Vagina (tissue), 2 donors: ENCODE measurements at regions not wholly inside any gene's neighbourhood (a gene's known extent, or its start where the extent isn't known, plus 50 kb on each side); places are given as distances from the start of the nearest gene placed in this dataset.

ENCODE experiments used
- DNase-seq, 2 donors: peaks; one replicate each; pipeline ENCODE4 v3.0.0-alpha.2; 2017; ENCODE audit errors: extremely low spot score in 2 of 2
- H3K27ac ChIP-seq: fragments of 200-600 bp; sonication (generic); one replicate; pipeline ENCODE4 v1.5.1; 2019
- H3K27me3 ChIP-seq: fragments of 200-600 bp; sonication (generic); one replicate; pipeline ENCODE4 v1.5.1; 2019
- H3K36me3 ChIP-seq, 2 donors: fragments of 200-600 bp; sonication (generic); one replicate each; pipeline ENCODE4 v1.5.1; 2017 to 2019
- H3K4me1 ChIP-seq: fragments of 200-600 bp; sonication (generic); one replicate; pipeline ENCODE4 v1.5.1; 2019
- H3K4me3 ChIP-seq, 2 donors: fragments of 200-600 bp; sonication (generic); 1 replicate in 1 of 2; 2 replicates in 1 of 2; pipeline ENCODE4 v1.5.1; 2016 to 2019
- H3K9me3 ChIP-seq: fragments of 200-600 bp; sonication (generic); one replicate; pipeline ENCODE4 v1.5.1; 2019
- POLR2A ChIP-seq, 2 donors: fragments of 450-650 bp; IDR thresholded peaks; one replicate each; pipeline ENCODE4 v1.6.1; 2017; ENCODE audit warnings: antibody characterized with exemption in 2 of 2, mild to moderate bottlenecking in 2 of 2, moderate library complexity in 2 of 2
- POLR2AphosphoS5 ChIP-seq, 2 donors: sonication (generic); formaldehyde crosslinking; IDR thresholded peaks; one replicate each; pipeline ENCODE4 v1.9.0; 2017; ENCODE audit warnings: antibody characterized with exemption in 2 of 2, mild to moderate bottlenecking in 2 of 2, low read depth in 1 of 2; ENCODE audit not compliant: insufficient read depth in 1 of 2
- intact Hi-C: fragments of 100-400 bp; cut with DNase I; formaldehyde crosslinking; loops from one replicate; pipeline ENCODE4 v1.15.1; 2023
- TF ChIP-seq, protein P1 (sequence below), 3 experiments: fragments of 450-650 bp in 2 of 3; fragments of 200-600 bp in 1 of 3; sonication (generic) in 1 of 3; IDR thresholded peaks; one replicate each; pipeline ENCODE4 v1.5.1; 2017 to 2019; ENCODE audit warnings: antibody characterized with exemption in 3 of 3, mild to moderate bottlenecking in 2 of 3, moderate library complexity in 2 of 3

DNA sequence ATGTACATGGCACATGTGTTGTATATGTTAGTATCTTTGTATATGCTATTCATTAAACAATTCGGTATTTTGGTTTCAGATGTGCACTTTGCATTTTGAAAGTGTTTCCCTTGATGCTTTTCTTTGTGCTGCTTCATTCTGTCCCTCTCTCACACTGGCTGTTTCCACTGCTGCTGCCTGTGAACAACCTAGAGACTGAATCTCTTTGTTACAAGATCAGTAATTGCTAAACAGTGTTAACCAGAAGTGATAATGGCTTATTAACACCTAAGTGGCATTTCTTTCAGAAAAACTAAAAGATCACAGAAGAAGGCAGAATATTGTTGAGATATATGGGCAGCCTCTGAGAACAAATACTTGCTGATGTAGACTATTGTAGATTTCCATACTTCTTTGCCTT is 84.7 kb downstream of the KIF2B start:
- Histone ChIP-seq H3K4me3 (no peak overlapping the region), H3K27me3 (no peaks in the 10 kb centered on the region), H3K27ac (no peak overlapping the region), H3K4me1 (no peaks in the 10 kb centered on the region), H3K9me3 (no peaks in the 10 kb centered on the region), H3K36me3 (no peaks in the 10 kb centered on the region)
- TF ChIP-seq POLR2A (IDR thresholded peaks at IDR 0.05) = no peak
- TF ChIP-seq POLR2AphosphoS5 (IDR thresholded peaks at IDR 0.05; ENCODE audit: insufficient read depth in 1 of 2, low read depth in 1 of 2) = no peak
- TF ChIP-seq, protein P1, sequence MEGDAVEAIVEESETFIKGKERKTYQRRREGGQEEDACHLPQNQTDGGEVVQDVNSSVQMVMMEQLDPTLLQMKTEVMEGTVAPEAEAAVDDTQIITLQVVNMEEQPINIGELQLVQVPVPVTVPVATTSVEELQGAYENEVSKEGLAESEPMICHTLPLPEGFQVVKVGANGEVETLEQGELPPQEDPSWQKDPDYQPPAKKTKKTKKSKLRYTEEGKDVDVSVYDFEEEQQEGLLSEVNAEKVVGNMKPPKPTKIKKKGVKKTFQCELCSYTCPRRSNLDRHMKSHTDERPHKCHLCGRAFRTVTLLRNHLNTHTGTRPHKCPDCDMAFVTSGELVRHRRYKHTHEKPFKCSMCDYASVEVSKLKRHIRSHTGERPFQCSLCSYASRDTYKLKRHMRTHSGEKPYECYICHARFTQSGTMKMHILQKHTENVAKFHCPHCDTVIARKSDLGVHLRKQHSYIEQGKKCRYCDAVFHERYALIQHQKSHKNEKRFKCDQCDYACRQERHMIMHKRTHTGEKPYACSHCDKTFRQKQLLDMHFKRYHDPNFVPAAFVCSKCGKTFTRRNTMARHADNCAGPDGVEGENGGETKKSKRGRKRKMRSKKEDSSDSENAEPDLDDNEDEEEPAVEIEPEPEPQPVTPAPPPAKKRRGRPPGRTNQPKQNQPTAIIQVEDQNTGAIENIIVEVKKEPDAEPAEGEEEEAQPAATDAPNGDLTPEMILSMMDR (IDR thresholded peaks at IDR 0.05) = no peak
- DNase-seq = no peak
- intact Hi-C loops = no loop called here

DNA sequence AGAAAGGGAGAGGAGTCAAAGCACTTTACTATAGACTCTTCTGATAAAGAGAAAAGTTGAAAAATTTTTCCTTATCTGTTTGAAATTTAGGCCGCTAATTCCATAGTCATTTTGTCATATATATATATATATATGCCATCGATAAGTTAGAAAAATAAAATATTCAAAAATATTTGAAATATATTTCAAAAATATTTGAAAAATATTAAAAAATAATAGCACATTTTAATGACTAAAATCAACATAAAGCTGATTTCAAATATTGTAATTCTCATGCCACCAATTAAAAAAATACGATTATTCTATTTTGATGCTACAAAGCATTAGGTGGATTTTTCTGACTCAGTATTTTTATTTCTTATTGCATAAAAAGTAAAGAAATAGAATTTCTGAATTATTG is 87.1 kb downstream of the KIF2B start:
- no peaks in the 10 kb centered on the region for H3K4me1 ChIP-seq
- TF ChIP-seq POLR2AphosphoS5 (IDR thresholded peaks at IDR 0.05; ENCODE audit: insufficient read depth in 1 of 2, low read depth in 1 of 2) (no peak), POLR2A (IDR thresholded peaks at IDR 0.05) (no peak)
- TF ChIP-seq, protein P1 (IDR thresholded peaks at IDR 0.05) = no peak
- H3K27ac ChIP-seq = no peak overlapping the region
- intact Hi-C loops = no loop called here
- H3K36me3 ChIP-seq = no peaks in the 10 kb centered on the region
- no peak for DNase-seq
- no peaks in the 10 kb centered on the region for H3K9me3 ChIP-seq
- H3K4me3 ChIP-seq = no peak overlapping the region
- no peaks in the 10 kb centered on the region for H3K27me3 ChIP-seq

DNA sequence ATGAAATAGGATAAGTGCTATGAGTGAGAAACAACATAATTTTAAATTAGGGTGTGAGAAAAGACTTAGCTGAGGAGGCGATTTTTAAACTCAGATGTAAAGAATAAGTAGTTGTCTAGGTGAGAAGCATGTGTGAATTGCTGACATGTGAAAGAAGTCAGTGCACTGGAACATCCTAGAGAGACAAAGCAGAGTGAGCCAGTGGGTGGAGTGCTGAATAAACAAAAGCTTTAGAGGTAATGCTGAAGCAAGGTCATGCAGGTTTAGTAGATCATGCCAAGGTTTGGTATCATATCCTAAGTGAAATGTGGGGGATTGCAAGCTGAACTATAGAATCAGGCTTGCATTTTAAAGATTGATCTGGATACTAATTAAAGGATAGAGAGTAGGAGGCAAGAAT is 89.4 kb downstream of the KIF2B start:
- Histone ChIP-seq H3K4me1 (no peaks in the 10 kb centered on the region), H3K27me3 (no peaks in the 10 kb centered on the region), H3K9me3 (no peaks in the 10 kb centered on the region), H3K36me3 (no peaks in the 10 kb centered on the region), H3K4me3 (no peak overlapping the region), H3K27ac (no peak overlapping the region)
- intact Hi-C loops = no loop called here
- DNase-seq = no peak
- no peak for TF ChIP-seq POLR2A (IDR thresholded peaks at IDR 0.05)
- no peak for TF ChIP-seq POLR2AphosphoS5 (IDR thresholded peaks at IDR 0.05; ENCODE audit: insufficient read depth in 1 of 2, low read depth in 1 of 2)
- TF ChIP-seq, protein P1 (IDR thresholded peaks at IDR 0.05) = no peak

DNA sequence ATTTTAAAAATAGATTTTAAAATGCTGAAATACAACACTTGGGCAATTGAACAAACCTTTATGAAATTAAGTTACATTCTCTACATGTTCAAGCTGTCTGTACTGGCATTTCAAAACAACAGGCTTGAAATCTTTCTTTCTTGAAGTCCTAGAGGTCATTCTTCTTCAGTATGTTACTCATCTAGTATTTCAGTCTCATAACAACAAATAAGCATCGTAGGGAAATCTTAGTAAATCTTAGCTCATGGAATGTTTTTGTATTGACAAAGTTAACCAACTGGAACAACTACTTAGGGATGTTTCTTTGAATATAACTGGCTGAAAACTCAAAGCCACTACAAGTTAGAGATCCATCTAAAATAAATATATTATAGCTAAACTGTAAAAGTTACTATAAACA is 96.6 kb downstream of the KIF2B start:
- no peaks in the 10 kb centered on the region for H3K4me1 ChIP-seq
- intact Hi-C loops = no loop called here
- H3K4me3 ChIP-seq = no peak overlapping the region
- H3K27ac ChIP-seq = no peak overlapping the region
- no peaks in the 10 kb centered on the region for H3K36me3 ChIP-seq
- no peaks in the 10 kb centered on the region for H3K9me3 ChIP-seq
- DNase-seq = no peak
- no peaks in the 10 kb centered on the region for H3K27me3 ChIP-seq
- TF ChIP-seq, protein P1 (IDR thresholded peaks at IDR 0.05) = no peak
- TF ChIP-seq POLR2AphosphoS5 (IDR thresholded peaks at IDR 0.05; ENCODE audit: insufficient read depth in 1 of 2, low read depth in 1 of 2) = no peak
- no peak for TF ChIP-seq POLR2A (IDR thresholded peaks at IDR 0.05)

DNA sequence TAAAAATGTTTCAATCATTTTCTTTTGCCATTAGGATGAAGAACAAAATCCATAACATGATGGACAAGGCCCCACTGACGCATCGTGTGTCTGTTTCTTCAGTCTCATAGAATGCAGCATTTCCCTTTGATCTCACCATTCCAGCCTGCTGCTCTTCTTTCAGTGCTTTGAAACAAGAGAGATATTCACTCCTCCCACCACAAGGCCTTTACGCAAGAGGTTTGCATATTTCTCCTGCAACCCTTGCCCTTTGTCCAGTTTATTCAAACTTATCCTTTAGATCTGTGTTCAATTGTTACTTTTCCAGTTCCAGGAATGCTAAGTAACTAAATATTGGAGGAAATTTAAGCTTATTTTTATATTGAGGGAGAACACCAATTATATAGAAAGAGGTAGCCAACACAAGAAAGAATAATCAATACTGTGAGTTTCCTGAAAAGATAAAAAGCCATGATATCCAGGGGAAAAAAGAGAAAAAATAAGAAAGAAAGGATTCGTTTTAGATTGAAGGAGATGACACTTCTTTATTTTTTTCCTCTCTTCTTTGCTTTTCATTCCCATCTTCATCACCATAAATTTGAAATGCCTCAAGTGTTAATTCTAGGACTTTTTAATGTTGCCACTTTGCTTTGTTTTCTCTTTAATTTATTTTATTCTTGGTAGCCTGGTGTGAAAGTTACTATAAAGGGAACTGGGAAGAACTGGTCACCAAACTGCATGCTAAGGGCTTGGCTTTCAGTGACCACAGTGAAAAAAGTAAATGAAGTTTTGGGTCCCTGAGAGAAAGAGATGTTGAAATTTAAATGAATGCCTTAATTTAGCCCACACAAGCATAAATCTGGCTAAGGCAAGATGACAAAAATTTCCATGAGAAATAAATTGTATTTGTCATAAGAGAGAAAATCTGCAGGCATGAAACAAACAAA is 102.1 kb downstream of the KIF2B start:
- intact Hi-C loops = no loop called here
- Histone ChIP-seq H3K4me1 (no peaks in the 10 kb centered on the region), H3K27ac (no peak overlapping the region), H3K27me3 (no peaks in the 10 kb centered on the region), H3K36me3 (no peaks in the 10 kb centered on the region), H3K9me3 (no peaks in the 10 kb centered on the region), H3K4me3 (no peak overlapping the region)
- TF ChIP-seq, protein P1 (IDR thresholded peaks at IDR 0.05) = no peak
- no peak for TF ChIP-seq POLR2AphosphoS5 (IDR thresholded peaks at IDR 0.05; ENCODE audit: insufficient read depth in 1 of 2, low read depth in 1 of 2)
- no peak for DNase-seq
